Upper lobe of left lung (tissue), 4 donors: ENCODE measurements at regions not wholly inside any gene's neighbourhood (a gene's known extent, or its start where the extent isn't known, plus 50 kb on each side); places are given as distances from the start of the nearest gene placed in this dataset.

Experiments used
- CTCF ChIP-seq, 6 experiments: fragments of 450-650 bp in 4 of 6; fragments of 200-600 bp in 2 of 6; sonication (generic) in 2 of 6; IDR thresholded peaks; one replicate each; pipeline ENCODE4 v1.5.1; 2016 to 2019; ENCODE audit warnings: antibody characterized with exemption in 6 of 6
- POLR2A ChIP-seq, 4 donors: fragments of 450-650 bp; IDR thresholded peaks; one replicate each; pipeline ENCODE4 v1.5.1; 2016 to 2017; ENCODE audit warnings: antibody characterized with exemption in 4 of 4, mild to moderate bottlenecking in 2 of 4

GRCh38 chr6:169160855-169161560 lies 92.6 kb downstream of the THBS2 start:
- TF ChIP-seq POLR2A (IDR thresholded peaks at IDR 0.05) (no peak), CTCF (IDR thresholded peaks at IDR 0.05) (no peak)
